GM12892 (cell line): ENCODE measurements at regions not wholly inside any gene's neighbourhood (a gene's known extent, or its start where the extent isn't known, plus 50 kb on each side); places are given as distances from the start of the nearest gene placed in this dataset.

Experiments used
- POLR2A ChIP-seq: IDR thresholded peaks from 2 replicates; pipeline ENCODE4 v1.6.1; 2011; ENCODE audit warnings: low read depth, low read length, control low read depth
- POLR2AphosphoS5 ChIP-seq: IDR thresholded peaks from 2 replicates; pipeline ENCODE4 v1.6.1; 2011; ENCODE audit warnings: low read depth, low read length, control low read depth

DNA sequence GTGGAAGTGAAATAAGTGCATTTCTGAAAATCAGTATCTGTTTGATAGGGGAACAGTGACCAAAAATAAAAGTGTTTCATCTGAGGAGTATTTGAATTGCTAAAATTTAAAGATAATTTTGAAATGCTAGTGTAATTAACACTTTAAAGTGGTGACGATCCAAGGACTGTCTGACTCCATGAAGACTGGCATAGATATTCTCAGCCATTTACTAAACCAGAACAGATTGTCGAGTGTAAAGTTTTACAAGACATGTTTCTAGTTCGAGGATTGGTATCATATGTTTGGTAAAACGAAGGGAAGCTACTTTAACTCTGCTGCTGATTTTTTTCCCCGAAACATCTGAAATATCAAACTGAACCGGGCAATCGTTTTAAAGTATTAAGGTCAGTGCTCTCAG lies 417.9 kb downstream of the EPHA4 start:
- TF ChIP-seq POLR2A = no peak
- no peak for TF ChIP-seq POLR2AphosphoS5
